ENCODE measurements at regions not wholly inside any gene's neighbourhood (a gene's known extent, or its start where the extent isn't known, plus 50 kb on each side); places are given as distances from the start of the nearest gene placed in this dataset.

GRCh38 chr9:107675351-107676259 is 186.0 kb upstream of the KLF4 start:
- Histone ChIP-seq H3K36me3 (ENCODE audit: control insufficient read depth, insufficient read depth, low read length) (no peaks in the 10 kb centered on the region), H3K4me1 (no peaks in the 10 kb centered on the region), H3K9me3 (no peaks in the 10 kb centered on the region), H3K4me3 (ENCODE audit: low read depth, low read length) (no peak overlapping the region), H3K27me3 (replicated peaks; ENCODE audit: control insufficient read depth, insufficient read depth, low read length) (no peaks in the 10 kb centered on the region)
- H3K36me3 Mint-ChIP-seq (ENCODE audit: insufficient read depth, unreplicated experiment) = no peaks in the 10 kb centered on the region
- DNase-seq = no peak
- intact Hi-C loops (cut with micrococcal nuclease; ENCODE audit: unreplicated experiment) = no loop called here
- ChIA-PET POLR2A (no interaction called here), CTCF (no interaction called here)
- no peak for TF ChIP-seq CTCF (IDR thresholded peaks at IDR 0.05; ENCODE audit: insufficient read depth in 1 of 2, low read depth in 1 of 2, low read length in 1 of 2, severe bottlenecking in 1 of 2, unreplicated experiment in 1 of 2)
- H3K9me3 Mint-ChIP-seq (ENCODE audit: unreplicated experiment) = no peaks in the 10 kb centered on the region
- no peak overlapping the region for H3K4me3 Mint-ChIP-seq (ENCODE audit: unreplicated experiment)
- no peaks in the 10 kb centered on the region for H3K4me1 Mint-ChIP-seq (ENCODE audit: low read depth, unreplicated experiment)
- H3K27ac Mint-ChIP-seq (ENCODE audit: unreplicated experiment) = no peak overlapping the region
- BruUV-seq (replicated peaks) = no TSS peak
- H3K27me3 Mint-ChIP-seq (ENCODE audit: insufficient read depth, unreplicated experiment) = no peaks in the 10 kb centered on the region

- H3K4me1 Mint-ChIP-seq (ENCODE audit: low read depth, unreplicated experiment) = no peaks in the 10 kb centered on the region
- intact Hi-C loops (cut with micrococcal nuclease; ENCODE audit: unreplicated experiment) = no loop called here
- no peak for TF ChIP-seq CTCF (IDR thresholded peaks at IDR 0.05; ENCODE audit: insufficient read depth in 1 of 2, low read depth in 1 of 2, low read length in 1 of 2, severe bottlenecking in 1 of 2, unreplicated experiment in 1 of 2)
Measured at GRCh38 chr9:107674721-107675277, 185.2 kb upstream of the KLF4 start.

GRCh38 chr9:107673861-107674720 is 184.5 kb upstream of the KLF4 start:
- no peak for TF ChIP-seq CTCF (IDR thresholded peaks at IDR 0.05; ENCODE audit: insufficient read depth in 1 of 2, low read depth in 1 of 2, low read length in 1 of 2, severe bottlenecking in 1 of 2, unreplicated experiment in 1 of 2)
- ChIA-PET CTCF (no interaction called here), POLR2A (no interaction called here)
- no peaks in the 10 kb centered on the region for H3K27me3 Mint-ChIP-seq (ENCODE audit: insufficient read depth, unreplicated experiment)
- Histone ChIP-seq H3K4me1 (no peaks in the 10 kb centered on the region), H3K36me3 (ENCODE audit: control insufficient read depth, insufficient read depth, low read length) (no peaks in the 10 kb centered on the region), H3K4me3 (ENCODE audit: low read depth, low read length) (no peak overlapping the region), H3K27me3 (replicated peaks; ENCODE audit: control insufficient read depth, insufficient read depth, low read length) (no peaks in the 10 kb centered on the region), H3K9me3 (no peaks in the 10 kb centered on the region)
- no TSS peak for BruUV-seq (replicated peaks)
- no peak overlapping the region for H3K4me3 Mint-ChIP-seq (ENCODE audit: unreplicated experiment)
- DNase-seq = no peak
- no peak overlapping the region for H3K27ac Mint-ChIP-seq (ENCODE audit: unreplicated experiment)
- no peaks in the 10 kb centered on the region for H3K4me1 Mint-ChIP-seq (ENCODE audit: low read depth, unreplicated experiment)
- intact Hi-C loops (cut with micrococcal nuclease; ENCODE audit: unreplicated experiment) = no loop called here
- no peaks in the 10 kb centered on the region for H3K9me3 Mint-ChIP-seq (ENCODE audit: unreplicated experiment)
- H3K36me3 Mint-ChIP-seq (ENCODE audit: insufficient read depth, unreplicated experiment) = no peaks in the 10 kb centered on the region

More at GRCh38 chr9:107674721-107675277, 185.2 kb upstream of the KLF4 start:
- Mint-ChIP-seq H3K36me3 (ENCODE audit: insufficient read depth, unreplicated experiment) (no peaks in the 10 kb centered on the region), H3K4me3 (ENCODE audit: unreplicated experiment) (no peak overlapping the region), H3K27ac (ENCODE audit: unreplicated experiment) (no peak overlapping the region), H3K9me3 (ENCODE audit: unreplicated experiment) (no peaks in the 10 kb centered on the region), H3K27me3 (ENCODE audit: insufficient read depth, unreplicated experiment) (no peaks in the 10 kb centered on the region)
- Histone ChIP-seq H3K36me3 (ENCODE audit: control insufficient read depth, insufficient read depth, low read length) (no peaks in the 10 kb centered on the region), H3K9me3 (no peaks in the 10 kb centered on the region), H3K27me3 (replicated peaks; ENCODE audit: control insufficient read depth, insufficient read depth, low read length) (no peaks in the 10 kb centered on the region), H3K4me3 (ENCODE audit: low read depth, low read length) (no peak overlapping the region), H3K4me1 (no peaks in the 10 kb centered on the region)
- POLR2A ChIA-PET = no interaction called here
- BruUV-seq (replicated peaks) = no TSS peak
- DNase-seq = no peak
- CTCF ChIA-PET = no interaction called here

All from Caco-2 (cell line).